Heart right ventricle (tissue), 16 donors: ENCODE measurements at regions not wholly inside any gene's neighbourhood (a gene's known extent, or its start where the extent isn't known, plus 50 kb on each side); places are given as distances from the start of the nearest gene placed in this dataset.
"Not testable (repeated sequence)": the region's sequence is repeated elsewhere in the genome, so short reads cannot be mapped to it uniquely, and the experiment has no call there.

Source experiments
- ATAC-seq, 8 donors: fragments of 200-7000 bp; cut with Tn5 transposase; one replicate each; pipeline ENCODE4 v1.9.1; 2020; ENCODE audit warnings: mild to moderate bottlenecking in 8 of 8, moderate library complexity in 8 of 8, moderate number of reproducible peaks in 1 of 8
- DNase-seq, 2 donors: peaks; one replicate each; pipeline ENCODE4 v3.0.0-alpha.2; 2020
- H3K27ac ChIP-seq, 10 donors: fragments of 200-600 bp; sonication (generic) in 2 of 10; one replicate each; pipeline versions ENCODE4 v1.5.0 to v1.8.0; 2020 to 2022; ENCODE audit warnings: mild to moderate bottlenecking in 3 of 10
- H3K27me3 ChIP-seq, 7 donors: fragments of 200-600 bp; one replicate each; pipeline ENCODE4 v1.8.0; 2021 to 2022; ENCODE audit warnings: mild to moderate bottlenecking in 2 of 7
- H3K36me3 ChIP-seq, 9 donors: fragments of 200-600 bp; sonication (generic) in 1 of 9; one replicate each; pipeline versions ENCODE4 v1.5.0 to v1.8.0; 2020 to 2022; ENCODE audit warnings: mild to moderate bottlenecking in 2 of 9
- H3K4me1 ChIP-seq, 9 donors: fragments of 200-600 bp; sonication (generic) in 1 of 9; one replicate each; pipeline versions ENCODE4 v1.5.0 to v1.8.0; 2020 to 2022; ENCODE audit warnings: mild to moderate bottlenecking in 4 of 9
- H3K4me3 ChIP-seq, 10 donors: fragments of 200-600 bp; sonication (generic) in 2 of 10; one replicate each; pipeline versions ENCODE4 v1.5.0 to v1.8.0; 2020 to 2022; ENCODE audit warnings: mild to moderate bottlenecking in 7 of 10, moderate library complexity in 2 of 10
- H3K9me3 ChIP-seq, 11 donors: fragments of 200-600 bp in 10 of 11; sonication (generic) in 2 of 11; one replicate each; pipeline versions ENCODE4 v1.5.0 to v1.8.0; 2013 to 2022; ENCODE audit warnings: mild to moderate bottlenecking in 2 of 11, control low read depth in 1 of 11, moderate library complexity in 1 of 11
- WGBS, 2 donors: extraction: QIAGEN DNeasy Blood & Tissue Kit; methylation state at CpG; one replicate each; pipeline ENCODE4 v1.1.7; 2013; ENCODE audit warnings: inconsistent platforms in 1 of 2; 5-methylcytosine and 5-hydroxymethylcytosine counted together
- intact Hi-C, 10 donors: fragments of 100-400 bp; cut with DNase I; formaldehyde crosslinking; loops; one replicate each; pipeline versions ENCODE4 v1.11.1 to v1.14.2; 2022
- TF ChIP-seq, protein P1 (sequence below), 9 donors: fragments of 200-600 bp; sonication (generic) in 2 of 9; IDR thresholded peaks; one replicate each; pipeline versions ENCODE4 v1.5.0 to v1.8.0; 2021 to 2022; ENCODE audit warnings: antibody characterized with exemption in 9 of 9, mild to moderate bottlenecking in 5 of 9, moderate library complexity in 1 of 9
- donor health status: Arrhythmogenic right ventricular cardiomyopathy.
- donor health status: ischemic (EF 13 %, LVEDD 7.1; RV severe dilation, severe dysfunction).
- donor health status: healthy with polysubstance abuse.
- donor health status: DM: no; HTN: yes; CAD: no.
- donor health status: DM: no; HTN: no; CAD: no.
- donor health status: ischemic (EF 25% LVEDD 6.9; RV normal size, moderate dysfunction).
- donor health status: ischemic (EF 25% LVEDD 5.7; RV mildly dilated, moderate dysfunction).
- donor health status: healthy.
- donor health status: DM: yes; HTN: yes; CAD: no.
- donor health status: Ischemic cardiomyopathy.
- donor health status: ischemic (EF 35%, LVEDD 5.7; RV mildly dilated, moderate dysfunction).
- donor health status: nonischemic (EF 11% LVEDD 7.7; RV severe dilation, severe dysfunction).
- donor health status: DM: yes; HTN: yes; CAD: no.
- donor health status: PGD.
- donor health status: ischemic (EF 29% LVEDD 5.4; RV normal size, mild dysfunction).
- donor health status: nonischemic (EF 23%, LVEDD 6.1; RV moderate dilation, normal function).

- no peak overlapping the region for H3K27ac ChIP-seq
- TF ChIP-seq, protein P1, sequence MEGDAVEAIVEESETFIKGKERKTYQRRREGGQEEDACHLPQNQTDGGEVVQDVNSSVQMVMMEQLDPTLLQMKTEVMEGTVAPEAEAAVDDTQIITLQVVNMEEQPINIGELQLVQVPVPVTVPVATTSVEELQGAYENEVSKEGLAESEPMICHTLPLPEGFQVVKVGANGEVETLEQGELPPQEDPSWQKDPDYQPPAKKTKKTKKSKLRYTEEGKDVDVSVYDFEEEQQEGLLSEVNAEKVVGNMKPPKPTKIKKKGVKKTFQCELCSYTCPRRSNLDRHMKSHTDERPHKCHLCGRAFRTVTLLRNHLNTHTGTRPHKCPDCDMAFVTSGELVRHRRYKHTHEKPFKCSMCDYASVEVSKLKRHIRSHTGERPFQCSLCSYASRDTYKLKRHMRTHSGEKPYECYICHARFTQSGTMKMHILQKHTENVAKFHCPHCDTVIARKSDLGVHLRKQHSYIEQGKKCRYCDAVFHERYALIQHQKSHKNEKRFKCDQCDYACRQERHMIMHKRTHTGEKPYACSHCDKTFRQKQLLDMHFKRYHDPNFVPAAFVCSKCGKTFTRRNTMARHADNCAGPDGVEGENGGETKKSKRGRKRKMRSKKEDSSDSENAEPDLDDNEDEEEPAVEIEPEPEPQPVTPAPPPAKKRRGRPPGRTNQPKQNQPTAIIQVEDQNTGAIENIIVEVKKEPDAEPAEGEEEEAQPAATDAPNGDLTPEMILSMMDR (IDR thresholded peaks at IDR 0.05), result peak in 2 of 9 donors; percentile 7 to 13
- WGBS, 2 donors, result 4% methylated on average over 3 of the region's 3 CpGs
- intact Hi-C loops, result no loop called here
- ATAC-seq, result no peak
- H3K36me3 ChIP-seq, result no peaks in the 10 kb centered on the region
- no peak for DNase-seq
- no peak overlapping the region for H3K4me3 ChIP-seq
- no peaks in the 10 kb centered on the region for H3K27me3 ChIP-seq
- no peaks in the 10 kb centered on the region for H3K9me3 ChIP-seq
- H3K4me1 ChIP-seq, result no peaks in the 10 kb centered on the region
These were observed 1531.7 kb upstream of the SPRY2 start for GRCh38 chr13:81872581-81872980.

DNA sequence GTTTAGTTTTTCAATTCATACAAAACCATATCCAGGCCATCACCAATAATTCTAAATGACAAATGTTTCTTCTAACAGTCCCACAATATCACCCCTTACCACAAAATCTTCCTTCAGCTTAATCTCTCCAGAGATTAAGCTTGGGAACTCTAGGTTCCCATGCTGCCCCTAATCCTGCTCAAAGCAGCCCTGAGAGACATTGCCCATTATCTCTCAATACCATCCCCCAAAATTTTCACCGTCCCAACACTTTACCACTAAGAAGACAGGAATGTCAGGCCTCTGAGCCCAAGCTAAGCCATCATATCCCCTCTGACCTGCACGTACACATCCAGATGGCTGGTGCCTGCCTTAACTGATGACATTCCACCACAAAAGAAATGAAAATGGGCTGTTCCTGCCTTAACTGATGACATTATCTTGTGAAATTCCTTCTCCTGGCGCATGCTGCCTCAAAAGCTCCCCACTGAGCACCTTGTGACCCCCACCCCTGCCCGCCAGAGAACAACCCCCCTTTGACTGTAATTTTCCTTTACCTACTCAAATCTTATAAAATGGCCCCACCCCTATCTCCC is 1530.9 kb upstream of the SPRY2 start:
- H3K27ac ChIP-seq, intact Hi-C loops, DNase-seq, H3K27me3 ChIP-seq, H3K4me1 ChIP-seq, H3K9me3 ChIP-seq, ATAC-seq, H3K36me3 ChIP-seq, H3K4me3 ChIP-seq: not testable (repeated sequence)
- WGBS, 2 donors, result 44 to 52% methylated on average over 4 of the region's 4 CpGs

DNA sequence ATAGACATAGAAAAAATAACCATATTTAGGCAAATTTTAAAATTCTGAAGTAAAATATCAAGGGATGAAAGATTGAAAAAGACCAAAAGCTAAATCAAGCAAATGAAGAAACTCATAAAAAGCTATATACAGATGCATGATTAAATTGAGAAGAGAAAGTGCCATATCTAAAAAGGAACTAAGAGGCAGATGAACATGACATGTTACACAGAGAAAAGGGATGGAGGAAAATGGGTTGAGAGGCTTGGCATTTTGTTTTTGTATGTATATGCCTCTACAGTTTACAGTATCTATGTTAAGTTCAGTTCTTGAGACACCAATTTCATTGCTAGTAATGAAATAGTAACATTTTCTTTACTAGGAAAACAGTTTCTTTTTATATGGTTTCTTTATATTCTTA is 1507.4 kb upstream of the SPRY2 start:
- no peak for ATAC-seq
- no peaks in the 10 kb centered on the region for H3K36me3 ChIP-seq
- H3K4me3 ChIP-seq, result no peak overlapping the region
- no peaks in the 10 kb centered on the region for H3K4me1 ChIP-seq
- DNase-seq, result no peak
- H3K27me3 ChIP-seq, result no peaks in the 10 kb centered on the region
- intact Hi-C loops, result no loop called here
- TF ChIP-seq, protein P1 (IDR thresholded peaks at IDR 0.05), result no peak
- peaks cover 0 to under 1% (median 0%) of the 10 kb centered on the region in 11 donors for H3K9me3 ChIP-seq
- H3K27ac ChIP-seq, result no peak overlapping the region

- H3K27ac ChIP-seq, result no peak overlapping the region
- no peak for ATAC-seq
- WGBS, 2 donors, result 85 to 88% methylated on average over 2 of the region's 2 CpGs
- H3K9me3 ChIP-seq, result peaks cover 0 to 12% (median 0%) of the 10 kb centered on the region in 11 donors
- no peak overlapping the region for H3K4me3 ChIP-seq
- TF ChIP-seq, protein P1 (IDR thresholded peaks at IDR 0.05), result no peak
- intact Hi-C loops, result no loop called here
- no peaks in the 10 kb centered on the region for H3K4me1 ChIP-seq
- no peak for DNase-seq
- no peaks in the 10 kb centered on the region for H3K36me3 ChIP-seq
- H3K27me3 ChIP-seq, result no peaks in the 10 kb centered on the region
These were observed 1505.8 kb upstream of the SPRY2 start for GRCh38 chr13:81846771-81847170.

GRCh38 chr13:81821259-81821658 is 1480.3 kb upstream of the SPRY2 start:
- intact Hi-C loops, result no loop called here
- DNase-seq, result no peak
- H3K4me3 ChIP-seq, result no peak overlapping the region
- TF ChIP-seq, protein P1 (IDR thresholded peaks at IDR 0.05), result no peak
- 89 to 90% methylated on average over 11 of the region's 11 CpGs for WGBS, 2 donors
- no peaks in the 10 kb centered on the region for H3K36me3 ChIP-seq
- H3K4me1 ChIP-seq, result no peaks in the 10 kb centered on the region
- no peak for ATAC-seq
- H3K27ac ChIP-seq, result no peak overlapping the region
- peaks cover 0 to 21% (median 4%) of the 10 kb centered on the region in 11 donors for H3K9me3 ChIP-seq
- no peaks in the 10 kb centered on the region for H3K27me3 ChIP-seq
